Suprapubic skin (tissue), 4 donors: ENCODE measurements at regions not wholly inside any gene's neighbourhood (a gene's known extent, or its start where the extent isn't known, plus 50 kb on each side); places are given as distances from the start of the nearest gene placed in this dataset.

Experiments used
- DNase-seq, 2 donors: peaks; one replicate each; pipeline ENCODE4 v3.0.0-alpha.2; 2019; ENCODE audit warnings: low spot score in 2 of 2
- H3K27ac ChIP-seq: fragments of 200-600 bp; sonication (generic); one replicate; pipeline ENCODE4 v1.5.1; 2019
- H3K27me3 ChIP-seq: fragments of 200-600 bp; sonication (generic); one replicate; pipeline ENCODE4 v1.5.1; 2019
- H3K36me3 ChIP-seq: fragments of 200-600 bp; sonication (generic); one replicate; pipeline ENCODE4 v1.5.1; 2019
- H3K4me1 ChIP-seq: fragments of 200-600 bp; sonication (generic); one replicate; pipeline ENCODE4 v1.5.1; 2019
- H3K4me3 ChIP-seq: fragments of 200-600 bp; sonication (generic); one replicate; pipeline ENCODE4 v1.5.1; 2019; ENCODE audit warnings: mild to moderate bottlenecking
- H3K9me3 ChIP-seq: fragments of 200-600 bp; sonication (generic); one replicate; pipeline ENCODE4 v1.5.1; 2019
- CTCF ChIP-seq, 2 donors: fragments of 200-600 bp in 1 of 2; fragments of 450-650 bp in 1 of 2; sonication (generic) in 1 of 2; IDR thresholded peaks; one replicate each; pipeline ENCODE4 v1.5.1; 2016 to 2019; ENCODE audit warnings: antibody characterized with exemption in 2 of 2, mild to moderate bottlenecking in 1 of 2, moderate library complexity in 1 of 2
- EP300 ChIP-seq: sonication (generic); formaldehyde crosslinking; IDR thresholded peaks from one replicate; pipeline ENCODE4 v1.6.1; 2017; ENCODE audit warnings: antibody characterized with exemption
- POLR2A ChIP-seq, 2 donors: fragments of 450-650 bp; IDR thresholded peaks; one replicate each; pipeline ENCODE4 v1.6.1; 2017; ENCODE audit warnings: antibody characterized with exemption in 2 of 2, mild to moderate bottlenecking in 2 of 2, moderate library complexity in 2 of 2
- POLR2AphosphoS5 ChIP-seq, 3 donors: sonication (generic); formaldehyde crosslinking; IDR thresholded peaks; one replicate each; pipeline ENCODE4 v1.6.1; 2017; ENCODE audit warnings: antibody characterized with exemption in 3 of 3
- WGBS: methylation state at CpG from one replicate; pipeline ENCODE4 v1.1.5; 2018; 5-methylcytosine and 5-hydroxymethylcytosine counted together

GRCh38 chr6:119647309-119647708, 297.7 kb upstream of the MAN1A1 start:
- H3K4me3 ChIP-seq, result no peak overlapping the region
- H3K27ac ChIP-seq, result no peak overlapping the region
- no peaks in the 10 kb centered on the region for H3K9me3 ChIP-seq
- H3K4me1 ChIP-seq, result no peaks in the 10 kb centered on the region
- H3K27me3 ChIP-seq, result no peaks in the 10 kb centered on the region
- TF ChIP-seq EP300 (no peak), CTCF (IDR thresholded peaks at IDR 0.05) (no peak), POLR2AphosphoS5 (IDR thresholded peaks at IDR 0.05) (no peak), POLR2A (IDR thresholded peaks at IDR 0.05) (no peak)
- 64% methylated on average over 2 of the region's 2 CpGs for WGBS
- no peak for DNase-seq
- no peaks in the 10 kb centered on the region for H3K36me3 ChIP-seq

GRCh38 chr6:119643876-119644275, 294.3 kb upstream of the MAN1A1 start:
- Histone ChIP-seq H3K4me1 (no peaks in the 10 kb centered on the region), H3K27ac (no peak overlapping the region), H3K4me3 (no peak overlapping the region), H3K36me3 (no peaks in the 10 kb centered on the region), H3K27me3 (no peaks in the 10 kb centered on the region), H3K9me3 (no peaks in the 10 kb centered on the region)
- TF ChIP-seq POLR2AphosphoS5 (IDR thresholded peaks at IDR 0.05) (no peak), POLR2A (IDR thresholded peaks at IDR 0.05) (no peak), EP300 (no peak), CTCF (IDR thresholded peaks at IDR 0.05) (no peak)
- DNase-seq, result no peak
- WGBS, result 81% methylated on average over 7 of the region's 7 CpGs

- Histone ChIP-seq H3K36me3 (no peaks in the 10 kb centered on the region), H3K27ac (no peak overlapping the region), H3K27me3 (no peaks in the 10 kb centered on the region), H3K4me3 (no peak overlapping the region), H3K9me3 (no peaks in the 10 kb centered on the region), H3K4me1 (no peaks in the 10 kb centered on the region)
- DNase-seq, result no peak
- 68% methylated on average over 3 of the region's 3 CpGs for WGBS
- TF ChIP-seq POLR2AphosphoS5 (IDR thresholded peaks at IDR 0.05) (no peak), CTCF (IDR thresholded peaks at IDR 0.05) (no peak), POLR2A (IDR thresholded peaks at IDR 0.05) (no peak), EP300 (no peak)
Observed at GRCh38 chr6:119637768-119638167, 288.2 kb upstream of the MAN1A1 start.

GRCh38 chr6:119636060-119636459, 286.5 kb upstream of the MAN1A1 start:
- no peak overlapping the region for H3K27ac ChIP-seq
- H3K4me1 ChIP-seq, result no peaks in the 10 kb centered on the region
- H3K36me3 ChIP-seq, result no peaks in the 10 kb centered on the region
- H3K27me3 ChIP-seq, result no peaks in the 10 kb centered on the region
- no peak overlapping the region for H3K4me3 ChIP-seq
- no peak for DNase-seq
- TF ChIP-seq POLR2A (IDR thresholded peaks at IDR 0.05), result no peak
- TF ChIP-seq POLR2AphosphoS5 (IDR thresholded peaks at IDR 0.05), result no peak
- TF ChIP-seq CTCF (IDR thresholded peaks at IDR 0.05), result no peak
- TF ChIP-seq EP300, result no peak
- no peaks in the 10 kb centered on the region for H3K9me3 ChIP-seq
- 87% methylated on average over 2 of the region's 2 CpGs for WGBS

GRCh38 chr6:119633461-119633860, 283.9 kb upstream of the MAN1A1 start:
- Histone ChIP-seq H3K27me3 (no peaks in the 10 kb centered on the region), H3K4me3 (no peak overlapping the region), H3K36me3 (no peaks in the 10 kb centered on the region), H3K4me1 (no peaks in the 10 kb centered on the region), H3K9me3 (no peaks in the 10 kb centered on the region), H3K27ac (no peak overlapping the region)
- DNase-seq, result no peak
- WGBS, result 74% methylated on average over 3 of the region's 3 CpGs
- TF ChIP-seq POLR2AphosphoS5 (IDR thresholded peaks at IDR 0.05) (no peak), POLR2A (IDR thresholded peaks at IDR 0.05) (no peak), EP300 (no peak), CTCF (IDR thresholded peaks at IDR 0.05) (no peak)
